ENCODE measurements at regions not wholly inside any gene's neighbourhood (a gene's known extent, or its start where the extent isn't known, plus 50 kb on each side); places are given as distances from the start of the nearest gene placed in this dataset.

- Histone ChIP-seq H3K9me2 (ENCODE audit: insufficient read depth) (no peaks in the 10 kb centered on the region), H3K27me3 (ENCODE audit: insufficient read depth) (no peaks in the 10 kb centered on the region), H2AFZ (no peak overlapping the region), H3K27ac (ENCODE audit: low read depth) (no peak overlapping the region), H4K20me1 (replicated peaks; ENCODE audit: insufficient read depth) (no peaks in the 10 kb centered on the region), H3K36me3 (ENCODE audit: insufficient read depth) (no peaks in the 10 kb centered on the region), H3K4me2 (no peak overlapping the region), H3K4me1 (ENCODE audit: insufficient read depth) (no peaks in the 10 kb centered on the region), H3K4me3 (no peak overlapping the region), H3K79me2 (replicated peaks; ENCODE audit: insufficient read depth) (no peaks in the 10 kb centered on the region), H3F3A (replicated peaks; ENCODE audit: low read depth) (no peaks in the 10 kb centered on the region)
- no peak for DNase-seq (ENCODE audit: low spot score)
- Mint-ChIP-seq H3K27ac (no peak overlapping the region), H3K27me3 (ENCODE audit: insufficient read depth, low read depth, poor library complexity) (peaks cover 2% of the 10 kb centered on the region), H3K36me3 (ENCODE audit: low read depth) (no peaks in the 10 kb centered on the region), H3K9me3 (no peaks in the 10 kb centered on the region), H3K4me1 (no peaks in the 10 kb centered on the region), H3K4me3 (no peak overlapping the region)
- no peak for ATAC-seq
- no peak for TF ChIP-seq ZNF462 (CRISPR knock-in tag; IDR thresholded peaks at IDR 0.05)
- no peak for TF ChIP-seq CREB1 (CRISPR knock-in tag; IDR thresholded peaks at IDR 0.05; ENCODE audit: low read depth)
- TF ChIP-seq ZNF114 (CRISPR knock-in tag; IDR thresholded peaks at IDR 0.05): no peak
- no peak for TF ChIP-seq ZNF331 (CRISPR knock-in tag; IDR thresholded peaks at IDR 0.05; ENCODE audit: low read depth)
- TF ChIP-seq ETS1 (IDR thresholded peaks at IDR 0.05): no peak
- TF ChIP-seq EZH2 (IDR thresholded peaks at IDR 0.05; ENCODE audit: low read depth, unreplicated experiment): no peak
- no peak for TF ChIP-seq STAT1 (IDR thresholded peaks at IDR 0.05; ENCODE audit: unreplicated experiment)
- no peak for TF ChIP-seq REST (IDR thresholded peaks at IDR 0.05; ENCODE audit: unreplicated experiment)
- no peak for TF ChIP-seq POLR2AphosphoS5 (IDR thresholded peaks at IDR 0.05; ENCODE audit: low read depth)
- no peak for TF ChIP-seq CTCF (conservative IDR thresholded peaks at IDR 0.05; ENCODE audit: low read depth in 2 of 2)
- TF ChIP-seq JUNB (IDR thresholded peaks at IDR 0.05; ENCODE audit: unreplicated experiment): no peak
- no peak for TF ChIP-seq EZH2phosphoT487 (IDR thresholded peaks at IDR 0.05; ENCODE audit: unreplicated experiment)
- TF ChIP-seq NANOG (IDR thresholded peaks at IDR 0.05; ENCODE audit: borderline replicate concordance): no peak
Observed at GRCh38 chr2:116922414-116922813, 892.1 kb upstream of the DDX18 start.
